ENCODE measurements at regions not wholly inside any gene's neighbourhood (a gene's known extent, or its start where the extent isn't known, plus 50 kb on each side); places are given as distances from the start of the nearest gene placed in this dataset.

DNA sequence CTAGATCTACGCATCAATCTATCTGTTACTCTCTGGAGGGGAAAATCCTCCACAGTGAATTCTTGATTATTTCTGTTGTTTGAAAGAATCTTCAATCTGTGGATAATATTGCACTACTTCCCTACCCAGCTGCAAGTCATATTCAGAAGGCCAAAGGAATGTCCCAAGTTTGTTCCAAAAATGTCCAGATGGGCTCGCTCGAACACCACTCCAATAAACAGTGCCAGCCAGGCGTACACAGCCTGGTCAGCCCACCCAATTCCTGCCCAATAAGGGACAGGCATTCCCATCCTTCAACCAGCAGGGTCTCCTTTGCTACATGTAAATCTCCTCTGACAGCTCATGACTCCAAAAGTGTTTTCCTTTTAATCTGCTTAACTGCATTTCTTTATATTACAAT is 80.7 kb upstream of the GPM6B start:
- no peak overlapping the region for H3K4me3 ChIP-seq (ENCODE audit: low read depth, low read length)
- TF ChIP-seq, protein P1, sequence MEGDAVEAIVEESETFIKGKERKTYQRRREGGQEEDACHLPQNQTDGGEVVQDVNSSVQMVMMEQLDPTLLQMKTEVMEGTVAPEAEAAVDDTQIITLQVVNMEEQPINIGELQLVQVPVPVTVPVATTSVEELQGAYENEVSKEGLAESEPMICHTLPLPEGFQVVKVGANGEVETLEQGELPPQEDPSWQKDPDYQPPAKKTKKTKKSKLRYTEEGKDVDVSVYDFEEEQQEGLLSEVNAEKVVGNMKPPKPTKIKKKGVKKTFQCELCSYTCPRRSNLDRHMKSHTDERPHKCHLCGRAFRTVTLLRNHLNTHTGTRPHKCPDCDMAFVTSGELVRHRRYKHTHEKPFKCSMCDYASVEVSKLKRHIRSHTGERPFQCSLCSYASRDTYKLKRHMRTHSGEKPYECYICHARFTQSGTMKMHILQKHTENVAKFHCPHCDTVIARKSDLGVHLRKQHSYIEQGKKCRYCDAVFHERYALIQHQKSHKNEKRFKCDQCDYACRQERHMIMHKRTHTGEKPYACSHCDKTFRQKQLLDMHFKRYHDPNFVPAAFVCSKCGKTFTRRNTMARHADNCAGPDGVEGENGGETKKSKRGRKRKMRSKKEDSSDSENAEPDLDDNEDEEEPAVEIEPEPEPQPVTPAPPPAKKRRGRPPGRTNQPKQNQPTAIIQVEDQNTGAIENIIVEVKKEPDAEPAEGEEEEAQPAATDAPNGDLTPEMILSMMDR (IDR thresholded peaks at IDR 0.05; ENCODE audit: borderline replicate concordance, insufficient read depth, low read depth, low read length), result no peak

DNA sequence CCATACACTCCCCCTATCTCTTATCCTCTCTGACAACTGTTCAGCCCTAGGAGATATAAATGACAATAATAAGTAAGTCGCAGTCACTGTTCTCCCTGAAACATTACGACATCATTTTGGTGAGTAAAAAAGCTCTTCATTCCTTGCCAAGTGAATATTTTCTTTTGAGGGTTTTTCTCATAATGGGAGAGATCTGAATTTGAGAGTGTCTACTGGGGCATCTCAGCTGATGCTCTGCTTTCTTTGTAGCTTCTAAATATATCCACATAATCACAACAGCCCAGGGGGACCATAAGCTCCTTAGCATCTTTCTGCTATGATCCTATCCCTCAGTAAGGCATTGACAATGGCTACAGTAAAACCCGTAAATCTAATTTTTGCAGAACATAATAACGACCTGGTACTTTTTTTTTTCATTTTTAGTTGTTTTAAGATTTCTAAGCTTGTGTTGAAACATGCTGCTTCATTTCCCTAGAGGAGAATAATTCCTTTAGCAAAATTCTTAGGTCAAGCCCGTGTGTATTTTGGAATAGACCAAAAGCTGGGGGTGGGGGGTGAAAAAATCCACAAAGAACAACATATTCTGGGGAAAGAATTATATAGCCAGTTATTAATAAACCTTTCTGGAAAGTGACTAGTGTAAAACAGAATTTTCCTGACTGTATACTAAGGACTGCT is 78.1 kb upstream of the GPM6B start:
- TF ChIP-seq, protein P1 (IDR thresholded peaks at IDR 0.05; ENCODE audit: borderline replicate concordance, insufficient read depth, low read depth, low read length), result no peak
- H3K4me3 ChIP-seq (ENCODE audit: low read depth, low read length), result no peak overlapping the region

DNA sequence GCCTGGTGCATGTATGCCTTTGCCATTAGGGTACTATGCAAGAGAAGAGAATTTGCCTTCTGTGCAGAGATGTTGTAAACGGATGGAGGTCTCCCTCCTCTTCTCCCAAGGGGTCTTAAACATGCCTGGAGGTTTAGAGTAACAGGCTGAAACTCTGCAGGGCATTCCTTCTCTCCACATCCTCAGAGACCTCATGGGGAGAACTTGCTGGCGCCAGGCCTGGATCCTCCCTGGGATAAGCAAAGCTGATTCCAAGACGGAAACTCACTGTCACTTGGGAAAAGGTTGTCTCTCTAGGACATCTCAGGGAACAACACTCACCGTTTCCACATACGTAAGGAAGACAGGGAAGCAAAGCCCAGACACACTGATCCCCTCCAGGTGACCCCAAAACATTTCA is 76.9 kb upstream of the GPM6B start:
- TF ChIP-seq, protein P1 (IDR thresholded peaks at IDR 0.05; ENCODE audit: borderline replicate concordance, insufficient read depth, low read depth, low read length), result no peak

DNA sequence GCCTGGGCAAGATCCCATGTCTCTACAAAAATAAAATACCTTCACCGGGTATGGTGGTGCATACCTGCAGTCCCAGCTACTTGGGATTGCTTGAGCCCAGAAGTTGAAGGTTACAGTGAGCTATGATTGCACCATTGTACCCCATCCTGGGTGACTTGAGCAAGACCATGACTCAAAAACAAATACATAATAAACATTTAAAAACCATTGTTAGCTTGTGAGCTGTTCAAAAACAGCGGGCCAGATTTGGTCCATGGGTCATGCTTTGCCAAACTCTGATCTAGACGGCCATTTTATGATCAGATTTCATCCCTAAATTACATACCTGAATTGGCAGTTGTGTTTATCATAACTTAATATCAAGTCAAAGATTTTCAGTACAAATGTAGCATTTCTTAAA is 76.0 kb upstream of the GPM6B start:
- no peak overlapping the region for H3K4me3 ChIP-seq (ENCODE audit: low read depth, low read length)
- TF ChIP-seq, protein P1 (IDR thresholded peaks at IDR 0.05; ENCODE audit: borderline replicate concordance, insufficient read depth, low read depth, low read length), result no peak

More for the DNA sequence above, 76.9 kb upstream of the GPM6B start:
- H3K4me3 ChIP-seq (ENCODE audit: low read depth, low read length), result no peak overlapping the region

DNA sequence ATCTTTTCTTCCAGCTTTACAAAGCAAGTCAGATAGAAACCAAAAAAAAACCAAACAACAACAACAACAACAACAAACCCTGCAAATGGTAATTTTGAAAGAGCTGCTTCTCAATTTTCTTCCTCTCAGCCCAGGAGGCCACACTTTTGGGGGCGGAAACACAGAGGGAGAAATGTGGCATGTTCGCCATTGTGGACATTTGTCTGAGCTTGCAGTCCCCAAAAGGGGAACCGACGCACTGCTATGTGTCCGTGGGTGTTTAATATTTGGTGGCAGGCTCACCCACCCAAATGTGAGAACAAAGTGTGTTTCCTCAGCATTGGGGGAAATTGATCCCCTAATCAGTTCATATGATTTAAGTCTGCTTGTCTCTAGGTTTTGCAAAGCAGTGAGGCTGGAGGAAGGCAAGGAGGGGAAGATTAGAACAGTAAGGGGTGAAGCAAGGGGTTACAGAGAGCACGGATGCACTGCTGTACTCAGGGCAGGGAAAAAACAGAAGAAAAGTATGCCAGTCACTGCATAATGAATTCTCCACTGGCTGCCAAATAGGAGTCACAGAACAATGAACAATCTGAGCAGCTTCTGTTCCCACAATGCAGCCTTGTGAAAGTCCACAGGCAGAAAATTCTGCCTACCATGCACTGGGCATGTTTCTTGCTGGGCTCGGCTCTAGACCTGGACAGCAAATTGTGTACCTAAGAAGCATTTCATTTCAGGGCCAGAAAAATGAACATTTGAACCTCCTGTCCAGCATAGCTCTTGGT is 74.7 kb upstream of the GPM6B start:
- H3K4me3 ChIP-seq (ENCODE audit: low read depth, low read length), result no peak overlapping the region
- TF ChIP-seq, protein P1 (IDR thresholded peaks at IDR 0.05; ENCODE audit: borderline replicate concordance, insufficient read depth, low read depth, low read length), result no peak

DNA sequence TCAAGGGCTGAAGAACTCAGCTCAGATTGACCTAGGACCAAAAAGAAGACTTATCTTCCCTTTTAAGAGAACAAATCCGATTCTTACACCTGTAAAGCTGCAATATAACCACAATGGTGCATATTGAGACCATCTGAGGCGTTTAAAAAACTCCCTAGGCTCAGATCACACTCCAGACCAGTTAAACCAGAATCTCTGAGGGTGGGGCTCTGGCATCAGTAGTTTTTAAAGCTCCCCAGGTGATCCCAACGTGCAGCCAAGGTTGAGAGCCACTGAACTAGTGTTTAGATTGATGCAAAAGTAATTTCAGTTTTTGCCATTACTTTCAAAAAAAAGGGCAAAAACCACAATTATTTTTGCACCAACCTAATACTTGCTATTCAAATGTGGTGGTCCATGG is 73.9 kb upstream of the GPM6B start:
- no peak overlapping the region for H3K4me3 ChIP-seq (ENCODE audit: low read depth, low read length)
- TF ChIP-seq, protein P1 (IDR thresholded peaks at IDR 0.05; ENCODE audit: borderline replicate concordance, insufficient read depth, low read depth, low read length), result no peak

DNA sequence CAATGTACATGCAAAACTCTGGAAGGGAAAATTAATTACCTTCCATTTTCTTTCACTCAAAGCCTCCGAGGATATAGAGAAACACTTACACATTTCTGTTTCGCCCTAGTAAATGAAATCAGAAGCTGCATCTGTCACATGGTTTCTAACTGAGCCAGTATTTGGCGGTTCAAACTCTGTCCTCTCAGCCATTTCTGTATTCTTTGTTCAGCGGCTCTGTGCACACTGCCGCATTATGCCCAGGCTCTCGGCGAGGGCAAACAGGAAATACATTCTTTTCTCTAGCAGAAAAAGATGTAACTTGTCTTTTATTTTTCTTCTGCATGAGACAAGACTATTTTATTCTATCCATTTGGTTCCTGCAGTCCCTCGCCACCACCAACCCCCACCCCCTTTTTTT is 71.4 kb upstream of the GPM6B start:
- TF ChIP-seq, protein P1 (IDR thresholded peaks at IDR 0.05; ENCODE audit: borderline replicate concordance, insufficient read depth, low read depth, low read length), result no peak
- H3K4me3 ChIP-seq (ENCODE audit: low read depth, low read length), result no peak overlapping the region

All from GM12875 (cell line).